A673 (cell line): ENCODE measurements at regions not wholly inside any gene's neighbourhood (a gene's known extent, or its start where the extent isn't known, plus 50 kb on each side); places are given as distances from the start of the nearest gene placed in this dataset.

Source experiments
- BruUV-seq: library from RNA; stranded (reverse); fragments of 400-500 nt; replicated peaks from 2 replicates; lab custom pipeline; 2021; lab: Mats Ljungman, UMichigan
- CTCF ChIA-PET: fragments of 300-600 bp; sonication (Branson Sonifier 250); formaldehyde crosslinking; loops from one replicate; lab custom pipeline; 2022; ENCODE audit warnings: antibody characterized with exemption; lab: Charles Lee
- POLR2A ChIA-PET: fragments of 300-600 bp; sonication (Branson Sonifier 250); formaldehyde crosslinking; loops from one replicate; lab custom pipeline; 2022; ENCODE audit warnings: antibody characterized with exemption; ENCODE audit not compliant: low non-redundant PET; lab: Charles Lee
- DNase-seq: peaks from one replicate; pipeline ENCODE4 v3.0.0-alpha.2; 2015; ENCODE audit warnings: low spot score
- H3K27ac ChIP-seq: fragments of 200-600 bp; sonication (generic); 2 replicates; pipeline ENCODE4 v1.5.1; 2016; ENCODE audit warnings: mixed run types, low read depth, mild to moderate bottlenecking, mixed read lengths, antibody characterized with exemption, low read length; ENCODE audit not compliant: poor library complexity, severe bottlenecking
- H3K27me3 ChIP-seq: fragments of 200-600 bp; sonication (generic); replicated peaks from 2 replicates; pipeline ENCODE4 v1.6.1; 2017; ENCODE audit warnings: mixed run types, low read depth, mild to moderate bottlenecking, mixed read lengths, antibody characterized with exemption, low read length; ENCODE audit not compliant: insufficient read depth, poor library complexity
- H3K36me3 ChIP-seq: fragments of 200-600 bp; sonication (generic); 2 replicates; pipeline ENCODE4 v1.6.1; 2016; ENCODE audit warnings: mixed run types, mild to moderate bottlenecking, mixed read lengths, antibody characterized with exemption, low read length; ENCODE audit not compliant: insufficient read depth, poor library complexity, severe bottlenecking
- H3K4me1 ChIP-seq: fragments of 200-600 bp; sonication (generic); 2 replicates; pipeline ENCODE4 v1.6.1; 2017; ENCODE audit warnings: mixed run types, mild to moderate bottlenecking, mixed read lengths, antibody characterized with exemption, low read length; ENCODE audit not compliant: insufficient read depth, poor library complexity, severe bottlenecking
- H3K4me3 ChIP-seq: fragments of 200-600 bp; sonication (generic); 2 replicates; pipeline ENCODE4 v1.5.1; 2016; ENCODE audit warnings: low read depth, mixed run types, mild to moderate bottlenecking, mixed read lengths, low read length; ENCODE audit not compliant: poor library complexity, severe bottlenecking
- H3K9me3 ChIP-seq: fragments of 200-600 bp; sonication (generic); 2 replicates; pipeline ENCODE4 v1.6.1; 2016; ENCODE audit warnings: mixed run types, low read depth, mild to moderate bottlenecking, mixed read lengths, antibody characterized with exemption, low read length; ENCODE audit not compliant: poor library complexity, severe bottlenecking
- CTCF ChIP-seq: fragments of 300-800, 200-600 bp; sonication (generic); conservative IDR thresholded peaks from 2 replicates; pipeline ENCODE4 v1.5.1; 2017; ENCODE audit warnings: low read depth, mild to moderate bottlenecking, antibody characterized with exemption, low read length, moderate library complexity, mixed read lengths
- EZH2 ChIP-seq: fragments of 200-600 bp; sonication (generic); IDR thresholded peaks from 2 replicates; pipeline ENCODE4 v1.6.1; 2017; ENCODE audit warnings: borderline replicate concordance, low read depth, mild to moderate bottlenecking, mixed read lengths, antibody characterized with exemption, low read length; ENCODE audit not compliant: poor library complexity, severe bottlenecking
- intact Hi-C: fragments of 100-400 bp; cut with micrococcal nuclease; formaldehyde crosslinking; loops from one replicate; pipeline ENCODE4 v1.10.0; 2022; ENCODE audit not compliant: unreplicated experiment

DNA sequence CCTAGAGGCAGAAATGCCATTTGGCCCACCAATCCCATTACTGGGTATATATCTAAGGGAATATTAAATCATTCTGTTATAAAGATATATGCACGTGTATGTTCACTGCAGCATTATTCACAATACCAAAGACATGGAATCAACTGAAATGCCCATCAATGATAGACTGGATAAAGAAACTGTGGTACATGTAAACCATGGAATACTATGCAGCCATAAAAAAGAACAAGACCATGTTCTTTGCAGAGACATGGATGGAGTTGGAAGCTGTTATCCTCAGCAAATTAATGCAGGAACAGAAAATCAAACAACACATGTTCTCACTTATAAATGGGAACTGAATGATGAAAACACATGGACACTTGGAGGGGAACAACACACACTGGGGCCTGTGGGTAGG is 458.4 kb downstream of the CD83 start:
- H3K27ac ChIP-seq: no peak overlapping the region
- BruUV-seq: no TSS peak
- TF ChIP-seq CTCF (no peak), EZH2 (no peak)
- H3K9me3 ChIP-seq: no peaks in the 10 kb centered on the region
- H3K27me3 ChIP-seq: no peaks in the 10 kb centered on the region
- no peak overlapping the region for H3K4me3 ChIP-seq
- H3K4me1 ChIP-seq: no peaks in the 10 kb centered on the region
- intact Hi-C loops: no loop called here
- DNase-seq: no peak
- CTCF ChIA-PET: no interaction called here
- POLR2A ChIA-PET: no interaction called here
- H3K36me3 ChIP-seq: no peaks in the 10 kb centered on the region

GRCh38 chr6:14578994-14579393 is 461.4 kb downstream of the CD83 start:
- intact Hi-C loops: no loop called here
- ChIA-PET POLR2A (no interaction called here), CTCF (no interaction called here)
- no peak for DNase-seq
- BruUV-seq: no TSS peak
- no peak for TF ChIP-seq EZH2
- TF ChIP-seq CTCF: no peak
- Histone ChIP-seq H3K27me3 (no peaks in the 10 kb centered on the region), H3K27ac (no peak overlapping the region), H3K36me3 (no peaks in the 10 kb centered on the region), H3K9me3 (no peaks in the 10 kb centered on the region), H3K4me3 (no peak overlapping the region), H3K4me1 (no peaks in the 10 kb centered on the region)

DNA sequence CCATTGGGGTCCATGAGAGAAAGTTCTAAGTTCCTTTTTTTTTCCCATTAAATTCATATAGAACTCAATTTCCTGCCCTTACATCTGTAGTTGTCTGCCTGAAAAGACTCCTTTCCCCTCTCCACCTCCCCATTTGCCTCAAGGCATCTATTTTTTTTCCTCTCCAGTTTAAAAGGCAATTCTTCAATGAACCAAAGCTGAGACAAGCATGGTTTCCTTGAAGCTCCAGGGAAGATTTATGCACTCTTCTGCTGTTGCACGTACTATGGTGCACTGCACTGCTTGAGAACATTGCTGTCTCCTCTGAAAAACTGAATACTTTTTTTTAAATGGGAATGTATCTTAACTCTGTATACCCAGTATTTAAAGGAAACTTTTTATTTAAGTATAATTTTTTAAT is 465.2 kb downstream of the CD83 start:
- POLR2A ChIA-PET: no interaction called here
- BruUV-seq: no TSS peak

More for the DNA sequence above, 465.2 kb downstream of the CD83 start:
- no peak overlapping the region for H3K4me3 ChIP-seq
- no peak overlapping the region for H3K27ac ChIP-seq
- H3K9me3 ChIP-seq: no peaks in the 10 kb centered on the region
- TF ChIP-seq CTCF: no peak
- no peak for TF ChIP-seq EZH2
- no peaks in the 10 kb centered on the region for H3K27me3 ChIP-seq
- intact Hi-C loops: no loop called here
- no peak for DNase-seq
- H3K36me3 ChIP-seq: no peaks in the 10 kb centered on the region
- no peaks in the 10 kb centered on the region for H3K4me1 ChIP-seq
- CTCF ChIA-PET: no interaction called here
